DND-41 (cell line): ENCODE measurements at regions not wholly inside any gene's neighbourhood (a gene's known extent, or its start where the extent isn't known, plus 50 kb on each side); places are given as distances from the start of the nearest gene placed in this dataset.

Source experiments
- CTCF ChIP-seq: IDR thresholded peaks from 2 replicates; pipeline ENCODE4 v1.5.1; 2012; ENCODE audit warnings: borderline replicate concordance, low read length, moderate library complexity, mild to moderate bottlenecking; ENCODE audit not compliant: poor library complexity, severe bottlenecking; ENCODE audit errors: extremely low read depth
- EZH2 ChIP-seq: IDR thresholded peaks from 3 replicates; pipeline ENCODE4 v1.6.1; 2012; ENCODE audit warnings: borderline replicate concordance, low read depth, mild to moderate bottlenecking, moderate library complexity, low read length, inconsistent platforms; ENCODE audit not compliant: severe bottlenecking

DNA sequence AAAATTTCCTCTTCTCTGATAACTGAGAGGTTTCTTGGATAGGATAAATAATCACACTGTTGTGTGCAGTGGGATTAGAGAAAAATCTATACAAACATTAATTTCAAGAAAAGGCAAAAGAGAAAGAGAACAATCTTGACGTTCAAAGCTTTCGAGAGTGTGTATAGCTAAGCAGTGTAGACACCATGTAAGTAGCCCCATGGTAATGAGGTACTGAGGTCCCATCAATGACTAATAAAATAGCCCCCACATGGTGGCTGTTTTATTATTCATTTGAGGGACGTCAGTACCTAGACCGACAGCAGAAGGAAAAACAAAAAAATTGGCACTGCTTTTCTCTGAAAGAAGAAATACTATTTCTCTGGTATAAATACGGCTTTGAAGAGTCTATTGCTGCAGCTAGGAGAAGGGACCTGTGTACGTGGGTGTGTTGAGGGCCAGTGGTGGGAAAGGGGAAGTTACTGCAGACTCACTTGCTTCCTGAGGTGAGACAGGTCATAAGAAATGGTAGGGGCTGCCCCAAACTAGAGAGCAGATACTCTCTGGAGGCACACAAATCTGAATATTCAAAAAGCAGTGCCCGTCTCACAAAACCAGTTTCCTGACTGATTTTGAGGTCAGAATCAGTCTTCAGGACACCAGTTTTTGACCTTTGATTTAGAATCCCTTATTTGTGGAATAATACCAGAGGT is 339.8 kb downstream of the EMP1 start:
- no peak for TF ChIP-seq CTCF
- TF ChIP-seq EZH2: no peak
